ENCODE measurements at regions not wholly inside any gene's neighbourhood (a gene's known extent, or its start where the extent isn't known, plus 50 kb on each side); places are given as distances from the start of the nearest gene placed in this dataset.

DNA sequence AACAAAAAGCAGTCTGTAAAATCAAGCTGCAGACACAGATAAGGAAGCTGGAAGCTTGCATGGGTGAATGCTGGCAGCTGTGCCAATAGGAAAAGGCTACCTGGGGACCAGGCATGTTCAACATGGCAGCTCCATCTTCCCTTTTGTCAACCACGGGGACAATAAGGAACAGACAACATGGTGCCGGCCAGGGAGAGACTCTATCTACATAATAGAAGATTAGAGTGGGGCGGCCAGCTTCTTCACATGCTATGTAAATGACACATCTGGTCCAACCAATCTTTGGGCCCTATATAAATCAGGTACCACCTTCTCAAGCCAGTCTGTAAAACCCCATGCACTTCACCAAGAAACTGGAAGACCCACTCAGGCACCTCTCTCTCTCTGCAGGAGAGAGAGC is 157.6 kb downstream of the SUDS3 start:
- intact Hi-C loops (cut with micrococcal nuclease; ENCODE audit: unreplicated experiment): no loop called here
- no peaks in the 10 kb centered on the region for H3K36me3 Mint-ChIP-seq (ENCODE audit: insufficient read depth, unreplicated experiment)
- H3K4me1 Mint-ChIP-seq (ENCODE audit: low read depth, unreplicated experiment): no peaks in the 10 kb centered on the region
- no peak overlapping the region for H3K27ac Mint-ChIP-seq (ENCODE audit: unreplicated experiment)
- no peak overlapping the region for H3K4me3 Mint-ChIP-seq (ENCODE audit: low read depth, unreplicated experiment)
- peaks cover 2% of the 10 kb centered on the region for H3K9me3 Mint-ChIP-seq (ENCODE audit: low read depth, unreplicated experiment)
- no TSS peak for BruUV-seq (replicated peaks)
- H3K27me3 Mint-ChIP-seq (ENCODE audit: unreplicated experiment): peaks cover 14% of the 10 kb centered on the region
- CTCF ChIA-PET: no interaction called here
- TF ChIP-seq, protein P1, sequence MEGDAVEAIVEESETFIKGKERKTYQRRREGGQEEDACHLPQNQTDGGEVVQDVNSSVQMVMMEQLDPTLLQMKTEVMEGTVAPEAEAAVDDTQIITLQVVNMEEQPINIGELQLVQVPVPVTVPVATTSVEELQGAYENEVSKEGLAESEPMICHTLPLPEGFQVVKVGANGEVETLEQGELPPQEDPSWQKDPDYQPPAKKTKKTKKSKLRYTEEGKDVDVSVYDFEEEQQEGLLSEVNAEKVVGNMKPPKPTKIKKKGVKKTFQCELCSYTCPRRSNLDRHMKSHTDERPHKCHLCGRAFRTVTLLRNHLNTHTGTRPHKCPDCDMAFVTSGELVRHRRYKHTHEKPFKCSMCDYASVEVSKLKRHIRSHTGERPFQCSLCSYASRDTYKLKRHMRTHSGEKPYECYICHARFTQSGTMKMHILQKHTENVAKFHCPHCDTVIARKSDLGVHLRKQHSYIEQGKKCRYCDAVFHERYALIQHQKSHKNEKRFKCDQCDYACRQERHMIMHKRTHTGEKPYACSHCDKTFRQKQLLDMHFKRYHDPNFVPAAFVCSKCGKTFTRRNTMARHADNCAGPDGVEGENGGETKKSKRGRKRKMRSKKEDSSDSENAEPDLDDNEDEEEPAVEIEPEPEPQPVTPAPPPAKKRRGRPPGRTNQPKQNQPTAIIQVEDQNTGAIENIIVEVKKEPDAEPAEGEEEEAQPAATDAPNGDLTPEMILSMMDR (IDR thresholded peaks at IDR 0.05; ENCODE audit: unreplicated experiment): no peak
- no peak for DNase-seq

DNA sequence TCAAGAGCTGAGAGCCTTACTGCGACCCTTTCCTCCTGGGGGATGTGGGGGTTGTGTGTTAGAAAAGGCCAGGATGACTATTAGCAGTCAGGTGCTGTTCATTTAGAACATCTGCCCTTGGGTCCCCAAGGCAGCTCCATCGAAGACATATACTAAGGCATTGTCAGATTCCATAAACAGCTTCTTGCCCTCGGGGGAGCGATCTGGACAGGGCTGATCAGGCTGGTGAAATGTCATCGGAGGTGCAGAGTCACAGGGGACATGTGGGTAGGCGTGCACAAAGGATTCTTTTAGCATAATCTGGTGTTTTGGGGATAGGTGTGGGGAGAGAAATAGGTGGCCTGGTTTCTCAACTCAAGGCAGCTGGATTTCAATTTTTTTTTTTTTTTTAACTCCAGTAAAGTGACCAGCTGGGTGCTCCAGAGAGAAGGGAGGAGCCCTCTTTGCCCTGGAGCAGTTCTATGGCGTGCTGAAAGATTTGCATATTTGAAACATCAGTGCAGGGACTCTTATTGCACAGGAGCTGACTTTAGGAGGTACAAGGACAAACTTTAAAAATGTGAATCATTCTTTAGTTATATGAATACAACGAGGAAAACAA is 160.1 kb downstream of the SUDS3 start:
- BruUV-seq (replicated peaks): no TSS peak
- TF ChIP-seq, protein P1 (IDR thresholded peaks at IDR 0.05; ENCODE audit: unreplicated experiment): no peak

DNA sequence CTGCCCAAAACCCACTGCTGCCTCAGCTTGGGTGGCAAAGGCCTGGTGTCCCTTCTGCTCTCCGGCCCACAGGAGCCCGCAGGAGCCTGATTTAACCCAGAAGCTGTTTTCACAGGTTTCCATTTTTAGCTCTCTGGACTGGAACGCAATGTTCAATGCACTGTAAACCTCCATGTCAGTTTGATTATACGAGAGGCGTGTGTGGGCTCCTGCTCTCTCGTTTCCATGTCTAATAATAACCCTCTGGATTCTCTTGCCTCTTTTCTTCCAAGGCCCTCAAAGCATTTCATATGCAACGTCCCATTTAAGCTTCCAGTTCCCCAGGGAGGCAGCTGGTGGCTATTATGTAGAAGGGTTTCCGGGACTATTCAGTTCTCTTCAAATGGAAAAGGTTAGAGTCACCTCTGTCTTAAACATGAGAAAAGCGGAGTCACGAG is 161.1 kb downstream of the SUDS3 start:
- intact Hi-C loops (cut with micrococcal nuclease; ENCODE audit: unreplicated experiment): no loop called here
- CTCF ChIA-PET: no interaction called here
- no peaks in the 10 kb centered on the region for H3K36me3 Mint-ChIP-seq (ENCODE audit: insufficient read depth, unreplicated experiment)
- BruUV-seq (replicated peaks): no TSS peak
- H3K9me3 Mint-ChIP-seq (ENCODE audit: low read depth, unreplicated experiment): peaks cover 3% of the 10 kb centered on the region
- no peaks in the 10 kb centered on the region for H3K4me1 Mint-ChIP-seq (ENCODE audit: low read depth, unreplicated experiment)
- H3K27ac Mint-ChIP-seq (ENCODE audit: unreplicated experiment): no peak overlapping the region
- TF ChIP-seq, protein P1 (IDR thresholded peaks at IDR 0.05; ENCODE audit: unreplicated experiment): no peak
- H3K4me3 Mint-ChIP-seq (ENCODE audit: low read depth, unreplicated experiment): no peak overlapping the region
- no peaks in the 10 kb centered on the region for H3K27me3 Mint-ChIP-seq (ENCODE audit: unreplicated experiment)
- DNase-seq: no peak

More for the DNA sequence above, 160.1 kb downstream of the SUDS3 start:
- no peaks in the 10 kb centered on the region for H3K4me1 Mint-ChIP-seq (ENCODE audit: low read depth, unreplicated experiment)
- H3K27ac Mint-ChIP-seq (ENCODE audit: unreplicated experiment): no peak overlapping the region
- H3K9me3 Mint-ChIP-seq (ENCODE audit: low read depth, unreplicated experiment): no peaks in the 10 kb centered on the region
- H3K4me3 Mint-ChIP-seq (ENCODE audit: low read depth, unreplicated experiment): no peak overlapping the region
- CTCF ChIA-PET: interaction anchor here (1.3 kb wide), 1 partner anchor 8 kb away, joined by 3 read pairs; no protein-coding TSS in a partner anchor
- DNase-seq: no peak
- no peaks in the 10 kb centered on the region for H3K27me3 Mint-ChIP-seq (ENCODE audit: unreplicated experiment)
- H3K36me3 Mint-ChIP-seq (ENCODE audit: insufficient read depth, unreplicated experiment): no peaks in the 10 kb centered on the region
- intact Hi-C loops (cut with micrococcal nuclease; ENCODE audit: unreplicated experiment): no loop called here

DNA sequence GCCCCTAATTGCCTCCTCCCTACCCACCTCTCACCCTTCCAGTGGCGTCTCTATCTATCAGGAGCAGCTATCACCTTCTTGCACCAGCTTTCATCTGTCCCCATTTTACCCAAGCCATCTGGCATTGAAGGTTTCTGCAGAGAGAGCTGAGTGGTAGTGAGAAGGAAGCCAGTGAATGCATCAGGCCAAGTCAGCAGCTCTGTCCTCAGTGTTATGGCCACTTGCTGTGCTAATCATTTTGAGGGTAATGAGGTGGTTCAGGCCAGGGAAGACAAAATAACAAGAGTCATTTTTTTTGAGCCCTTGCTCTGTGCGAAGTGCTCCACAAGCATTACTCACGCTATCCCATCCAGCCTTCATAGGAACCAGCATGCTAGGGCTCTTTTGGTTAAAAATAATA is 164.7 kb downstream of the SUDS3 start:
- TF ChIP-seq, protein P1 (IDR thresholded peaks at IDR 0.05; ENCODE audit: unreplicated experiment): no peak
- no peaks in the 10 kb centered on the region for H3K4me1 Mint-ChIP-seq (ENCODE audit: low read depth, unreplicated experiment)
- H3K4me3 Mint-ChIP-seq (ENCODE audit: low read depth, unreplicated experiment): no peak overlapping the region
- intact Hi-C loops (cut with micrococcal nuclease; ENCODE audit: unreplicated experiment): no loop called here
- no peak for DNase-seq
- no TSS peak for BruUV-seq (replicated peaks)
- H3K27ac Mint-ChIP-seq (ENCODE audit: unreplicated experiment): no peak overlapping the region
- CTCF ChIA-PET: no interaction called here
- H3K27me3 Mint-ChIP-seq (ENCODE audit: unreplicated experiment): no peaks in the 10 kb centered on the region
- H3K9me3 Mint-ChIP-seq (ENCODE audit: low read depth, unreplicated experiment): peaks cover 3% of the 10 kb centered on the region
- no peaks in the 10 kb centered on the region for H3K36me3 Mint-ChIP-seq (ENCODE audit: insufficient read depth, unreplicated experiment)

Measured in Calu3 (cell line).